Endometrial microvascular endothelial cells (primary cell): ENCODE measurements at regions not wholly inside any gene's neighbourhood (a gene's known extent, or its start where the extent isn't known, plus 50 kb on each side); places are given as distances from the start of the nearest gene placed in this dataset.

ENCODE experiments used
- in situ Hi-C: cut with HindIII; loops from 2 replicates; pipeline ENCODE4 v1.10.0; 2017; ENCODE audit warnings: low sequenced_read_pairs, low pct_unique_long_range_greater_than_20kb; ENCODE audit errors: inconsistent ontology term

DNA sequence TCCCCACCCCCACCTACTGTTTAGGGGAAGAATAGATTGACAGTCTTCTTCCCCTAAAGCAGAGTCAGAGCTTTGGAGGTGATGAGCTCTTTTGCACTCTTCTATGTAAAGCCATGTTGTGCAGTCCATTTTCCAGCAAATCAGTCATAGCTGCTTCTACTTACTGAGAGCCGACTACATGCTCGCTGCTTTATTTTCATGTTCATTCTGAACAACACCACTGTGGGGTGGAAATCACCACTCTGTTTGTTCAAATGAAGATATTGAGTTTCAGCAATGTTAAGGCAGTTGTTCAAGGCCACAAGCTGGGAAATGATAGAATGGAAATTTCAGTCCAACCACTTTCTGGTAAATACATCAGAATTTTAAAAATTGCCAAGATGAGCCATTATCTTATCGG, 88.3 kb downstream of the INSIG2 start:
- in situ Hi-C loops = no loop called here

DNA sequence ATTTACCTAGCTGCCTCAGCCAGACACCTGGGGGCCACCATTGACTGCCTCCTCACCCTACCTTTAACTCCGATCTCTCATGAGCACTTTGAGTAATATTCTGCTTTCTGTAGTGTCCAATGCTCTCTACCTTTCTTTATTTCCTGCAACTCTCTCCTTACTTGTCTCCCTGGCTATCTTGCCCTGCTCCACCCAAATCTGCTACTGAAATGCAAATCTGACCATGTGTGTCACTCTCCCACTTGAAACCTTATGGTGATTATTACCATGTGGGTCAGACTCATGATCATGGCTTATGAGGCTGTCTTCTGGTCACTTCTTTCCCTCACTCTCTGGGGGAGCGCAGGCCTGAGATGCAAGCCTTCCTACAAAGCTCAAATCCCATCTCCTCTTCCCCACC, 83.3 kb downstream of the INSIG2 start:
- in situ Hi-C loops = no loop called here

GRCh38 chr2:118169359-118170005, 81.2 kb downstream of the INSIG2 start:
- in situ Hi-C loops = no loop called here

DNA sequence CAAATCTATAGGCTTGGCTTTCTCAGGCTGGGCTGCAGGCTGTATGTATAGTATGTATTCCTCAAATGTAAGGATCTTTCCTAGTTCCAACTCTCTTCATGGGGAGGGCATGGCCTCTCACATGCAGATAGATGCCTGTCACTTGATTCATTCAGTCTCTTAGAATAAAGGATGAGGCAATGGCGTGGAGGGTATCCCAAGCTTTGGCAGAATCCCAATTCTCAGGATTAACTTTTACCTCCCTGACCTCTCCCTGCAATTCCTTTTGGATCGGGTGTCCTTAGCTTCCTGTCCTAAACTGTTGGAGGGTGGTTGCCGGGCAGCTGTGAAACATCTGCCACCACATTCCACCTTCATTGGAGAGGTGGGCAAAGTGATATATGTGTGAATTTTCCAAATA, 80.3 kb downstream of the INSIG2 start:
- in situ Hi-C loops = no loop called here

DNA sequence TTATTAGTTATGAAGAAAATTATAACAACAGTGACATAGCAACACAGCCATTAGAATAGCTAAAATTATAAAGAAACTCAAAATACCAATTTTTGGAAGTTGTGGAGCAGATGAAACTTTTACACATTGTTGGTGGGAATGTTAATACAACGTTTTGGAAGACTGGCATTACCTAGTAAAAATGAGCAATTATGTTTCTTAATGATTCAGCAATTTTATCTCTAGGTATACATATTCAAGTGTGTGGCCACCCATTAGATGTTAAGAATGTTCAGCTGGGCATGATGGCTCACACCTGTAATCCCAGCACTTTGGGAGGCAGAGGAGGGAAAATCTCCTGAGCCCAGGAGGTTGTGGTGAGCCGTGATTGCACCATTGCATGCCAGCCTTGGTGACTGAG, 78.8 kb downstream of the INSIG2 start:
- in situ Hi-C loops = no loop called here

DNA sequence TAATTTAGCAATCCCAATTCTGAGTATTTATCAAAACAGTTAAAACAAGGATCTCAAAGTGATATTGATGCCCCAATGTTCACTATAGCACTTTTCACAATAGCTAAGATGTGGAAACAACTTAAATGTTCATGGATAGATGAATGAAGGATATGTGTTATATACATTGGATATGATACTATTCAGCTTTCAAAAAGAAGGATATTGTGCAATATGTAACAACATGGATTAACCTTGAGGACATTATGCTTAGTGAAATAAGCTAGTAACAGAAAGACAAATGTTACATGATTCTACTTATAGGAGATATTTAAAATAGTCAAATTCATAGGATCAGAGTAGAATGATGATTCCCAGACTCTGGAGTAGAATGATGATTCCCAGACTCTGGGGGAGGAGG, 78.0 kb downstream of the INSIG2 start:
- in situ Hi-C loops = no loop called here

DNA sequence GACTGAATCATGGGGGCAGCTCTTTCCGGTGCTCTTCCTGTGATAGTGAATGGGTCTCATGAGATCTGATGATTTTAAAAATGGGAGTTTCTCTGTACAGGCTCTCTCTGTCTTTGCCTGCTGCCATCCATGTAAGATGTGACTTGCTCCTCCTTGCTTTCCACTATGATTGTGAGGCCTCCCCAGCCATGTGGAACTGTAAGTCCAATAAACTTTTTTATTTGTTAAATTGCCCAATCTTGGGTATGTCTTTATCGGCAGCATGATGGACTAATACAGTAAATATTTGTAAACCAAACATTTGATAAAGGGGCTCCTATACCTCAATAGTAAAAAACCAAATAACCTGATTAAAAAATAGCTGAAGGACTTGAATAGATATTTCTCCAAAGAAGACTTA, 77.3 kb downstream of the INSIG2 start:
- in situ Hi-C loops = no loop called here
